Activated CD8-positive, alpha-beta memory T cell treated with anti-CD3 and anti-CD28 coated beads, Interleukin-2, amount 50 U/mL, for 24 hours (primary cell): ENCODE measurements at regions not wholly inside any gene's neighbourhood (a gene's known extent, or its start where the extent isn't known, plus 50 kb on each side); places are given as distances from the start of the nearest gene placed in this dataset.
"Not testable (repeated sequence)": the region's sequence is repeated elsewhere in the genome, so short reads cannot be mapped to it uniquely, and the experiment has no call there.

Experiments
- DNase-seq: peaks from one replicate; pipeline ENCODE4 v3.0.0-alpha.2; 2020; ENCODE audit errors: extremely low read depth

- DNase-seq, result no peak
Observed at GRCh38 chr10:21292763-21293517, 232.5 kb downstream of the SKIDA1 start.

- DNase-seq, result no peak
Observed at GRCh38 chr10:21290499-21291160, 234.9 kb downstream of the SKIDA1 start.

- no peak for DNase-seq
Observed at GRCh38 chr10:21289961-21290360, 235.5 kb downstream of the SKIDA1 start.

GRCh38 chr10:21289271-21289670, 236.2 kb downstream of the SKIDA1 start:
- no peak for DNase-seq

GRCh38 chr10:21285742-21286331, 239.6 kb downstream of the SKIDA1 start:
- DNase-seq, result no peak

GRCh38 chr10:21285207-21285606, 240.3 kb downstream of the SKIDA1 start:
- no peak for DNase-seq

- DNase-seq, result no peak
Observed at GRCh38 chr10:21284301-21284700, 241.2 kb downstream of the SKIDA1 start.

- not testable (repeated sequence) for DNase-seq
Observed at GRCh38 chr10:21283053-21283452, 242.4 kb downstream of the SKIDA1 start.

GRCh38 chr10:21281765-21282484, 243.6 kb downstream of the SKIDA1 start:
- DNase-seq, result no peak

GRCh38 chr10:21280971-21281572, 244.4 kb downstream of the SKIDA1 start:
- DNase-seq, result no peak

GRCh38 chr10:21280037-21280436, 245.4 kb downstream of the SKIDA1 start:
- no peak for DNase-seq

- DNase-seq, result no peak
Observed at GRCh38 chr10:21279217-21279575, 246.3 kb downstream of the SKIDA1 start.

GRCh38 chr10:21278491-21279216, 246.8 kb downstream of the SKIDA1 start:
- DNase-seq, result peak; percentile 49

- DNase-seq, result no peak
Observed at GRCh38 chr10:21273400-21273968, 252.0 kb downstream of the SKIDA1 start.

GRCh38 chr10:21272643-21273399, 252.7 kb downstream of the SKIDA1 start:
- DNase-seq, result no peak

GRCh38 chr10:21270976-21271375, 254.5 kb downstream of the SKIDA1 start:
- no peak for DNase-seq

- no peak for DNase-seq
Observed at GRCh38 chr10:21269289-21269688, 256.2 kb downstream of the SKIDA1 start.

- DNase-seq, result no peak
Observed at GRCh38 chr10:21265622-21266021, 259.9 kb downstream of the SKIDA1 start.

GRCh38 chr10:21264271-21264670, 261.2 kb downstream of the SKIDA1 start:
- DNase-seq, result no peak

GRCh38 chr10:21263839-21264238, 261.6 kb downstream of the SKIDA1 start:
- no peak for DNase-seq
